PC-9 (cell line): ENCODE measurements at regions not wholly inside any gene's neighbourhood (a gene's known extent, or its start where the extent isn't known, plus 50 kb on each side); places are given as distances from the start of the nearest gene placed in this dataset.

ENCODE experiments used
- BruUV-seq: library from RNA; stranded (reverse); fragments of 400-500 nt; replicated peaks from 2 replicates; lab custom pipeline; 2021; lab: Mats Ljungman, UMichigan
- CTCF ChIA-PET: fragments of 300-600 bp; sonication (Branson Sonifier 250); formaldehyde crosslinking; loops from one replicate; lab custom pipeline; 2022; ENCODE audit warnings: antibody characterized with exemption; lab: Charles Lee
- POLR2A ChIA-PET: fragments of 300-600 bp; sonication (Branson Sonifier 250); formaldehyde crosslinking; loops from one replicate; lab custom pipeline; 2022; ENCODE audit warnings: antibody characterized with exemption; ENCODE audit not compliant: unreplicated experiment; lab: Charles Lee
- DNase-seq, 2 experiments: peaks; one replicate each; pipeline versions ENCODE4 v3.0.0 to v3.0.0-alpha.2; 2015 to 2022; ENCODE audit warnings: mixed read lengths in 1 of 2
- H2AFZ ChIP-seq: fragments of 200-600 bp; sonication (generic); 2 replicates; pipeline ENCODE4 v1.8.1; 2017; ENCODE audit warnings: antibody characterized with exemption
- H3F3A ChIP-seq: fragments of 200-600 bp; sonication (generic); 2 replicates; pipeline ENCODE4 v1.8.1; 2017; ENCODE audit warnings: antibody characterized with exemption, mild to moderate bottlenecking, low read depth; ENCODE audit not compliant: insufficient read depth
- H3K27ac ChIP-seq: fragments of 200-600 bp; sonication (generic); 2 replicates; pipeline ENCODE4 v1.6.1; 2016; ENCODE audit warnings: mixed run types
- H3K27me3 ChIP-seq: fragments of 200-600 bp; sonication (generic); 2 replicates; pipeline ENCODE4 v1.6.1; 2016; ENCODE audit warnings: low read depth, mixed run types; ENCODE audit not compliant: insufficient read depth
- H3K36me3 ChIP-seq: fragments of 200-600 bp; sonication (generic); 2 replicates; pipeline ENCODE4 v1.6.1; 2016; ENCODE audit warnings: low read depth, mixed run types
- H3K4me1 ChIP-seq: fragments of 200-600 bp; sonication (generic); replicated peaks from 2 replicates; pipeline ENCODE4 v1.6.1; 2016; ENCODE audit warnings: mixed run types; ENCODE audit not compliant: insufficient read depth
- H3K4me2 ChIP-seq: fragments of 200-600 bp; sonication (generic); 2 replicates; pipeline ENCODE4 v1.6.1; 2017; ENCODE audit warnings: mixed run types
- H3K4me3 ChIP-seq: fragments of 200-600 bp; sonication (generic); 2 replicates; pipeline ENCODE4 v1.6.1; 2016; ENCODE audit warnings: mixed run types
- H3K79me2 ChIP-seq: fragments of 200-600 bp; sonication (generic); 2 replicates; pipeline ENCODE4 v1.6.1; 2017; ENCODE audit warnings: low read depth, mixed run types
- H3K9me2 ChIP-seq: fragments of 200-600 bp; sonication (generic); 2 replicates; pipeline ENCODE4 v1.8.1; 2017; ENCODE audit warnings: mild to moderate bottlenecking; ENCODE audit not compliant: insufficient read depth
- H3K9me3 ChIP-seq: fragments of 200-600 bp; sonication (generic); 2 replicates; pipeline ENCODE4 v1.8.1; 2016; ENCODE audit warnings: low read depth; ENCODE audit not compliant: insufficient read depth
- H4K20me1 ChIP-seq: fragments of 200-600 bp; sonication (generic); 2 replicates; pipeline ENCODE4 v1.8.1; 2017; ENCODE audit not compliant: insufficient read depth
- EZH2 ChIP-seq: fragments of 200-600 bp; sonication (generic); IDR thresholded peaks from 2 replicates; pipeline ENCODE4 v1.8.0; 2017; ENCODE audit warnings: antibody characterized with exemption, low read depth
- intact Hi-C: fragments of 100-400 bp; cut with micrococcal nuclease; formaldehyde crosslinking; loops from one replicate; pipeline ENCODE4 v1.10.0; 2022; ENCODE audit not compliant: unreplicated experiment
- TF ChIP-seq, protein P1 (sequence below): fragments of 200-600 bp; sonication (generic); conservative IDR thresholded peaks from 2 replicates; pipeline ENCODE4 v1.6.1; 2017; ENCODE audit warnings: mixed run types, antibody characterized with exemption, mild to moderate bottlenecking, moderate library complexity

DNA sequence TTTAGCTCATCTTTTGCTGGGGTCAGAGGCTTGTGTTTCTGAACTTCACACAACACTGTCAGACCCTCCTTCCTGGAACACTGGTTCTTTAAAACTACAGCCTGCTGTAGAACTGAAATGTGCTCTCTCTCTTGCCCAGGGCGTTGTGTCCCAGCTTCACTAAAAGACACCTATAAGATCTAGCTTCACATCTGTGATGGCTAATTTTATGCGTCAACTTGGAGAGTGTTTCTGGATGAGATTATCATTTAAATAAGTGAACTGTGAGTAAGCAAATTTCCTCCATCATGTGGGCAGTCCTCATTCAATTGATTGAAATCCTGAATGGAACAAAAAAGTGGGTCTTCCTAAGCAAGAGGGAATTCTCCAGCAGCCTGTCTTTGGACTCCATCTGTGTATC lies 140.3 kb downstream of the OSR1 start:
- no TSS peak for BruUV-seq
- Histone ChIP-seq H4K20me1 (no peaks in the 10 kb centered on the region), H3K79me2 (no peaks in the 10 kb centered on the region), H3K4me1 (peaks cover 14% of the 10 kb centered on the region), H3K27me3 (no peaks in the 10 kb centered on the region), H3K36me3 (no peaks in the 10 kb centered on the region), H3K9me2 (no peaks in the 10 kb centered on the region), H2AFZ (no peak overlapping the region), H3F3A (no peaks in the 10 kb centered on the region), H3K9me3 (no peaks in the 10 kb centered on the region), H3K27ac (no peak overlapping the region), H3K4me2 (no peak overlapping the region), H3K4me3 (no peak overlapping the region)
- intact Hi-C loops = no loop called here
- TF ChIP-seq, protein P1, sequence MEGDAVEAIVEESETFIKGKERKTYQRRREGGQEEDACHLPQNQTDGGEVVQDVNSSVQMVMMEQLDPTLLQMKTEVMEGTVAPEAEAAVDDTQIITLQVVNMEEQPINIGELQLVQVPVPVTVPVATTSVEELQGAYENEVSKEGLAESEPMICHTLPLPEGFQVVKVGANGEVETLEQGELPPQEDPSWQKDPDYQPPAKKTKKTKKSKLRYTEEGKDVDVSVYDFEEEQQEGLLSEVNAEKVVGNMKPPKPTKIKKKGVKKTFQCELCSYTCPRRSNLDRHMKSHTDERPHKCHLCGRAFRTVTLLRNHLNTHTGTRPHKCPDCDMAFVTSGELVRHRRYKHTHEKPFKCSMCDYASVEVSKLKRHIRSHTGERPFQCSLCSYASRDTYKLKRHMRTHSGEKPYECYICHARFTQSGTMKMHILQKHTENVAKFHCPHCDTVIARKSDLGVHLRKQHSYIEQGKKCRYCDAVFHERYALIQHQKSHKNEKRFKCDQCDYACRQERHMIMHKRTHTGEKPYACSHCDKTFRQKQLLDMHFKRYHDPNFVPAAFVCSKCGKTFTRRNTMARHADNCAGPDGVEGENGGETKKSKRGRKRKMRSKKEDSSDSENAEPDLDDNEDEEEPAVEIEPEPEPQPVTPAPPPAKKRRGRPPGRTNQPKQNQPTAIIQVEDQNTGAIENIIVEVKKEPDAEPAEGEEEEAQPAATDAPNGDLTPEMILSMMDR = no peak
- no peak for TF ChIP-seq EZH2
- ChIA-PET CTCF (no interaction called here), POLR2A (no interaction called here)
- no peak for DNase-seq

DNA sequence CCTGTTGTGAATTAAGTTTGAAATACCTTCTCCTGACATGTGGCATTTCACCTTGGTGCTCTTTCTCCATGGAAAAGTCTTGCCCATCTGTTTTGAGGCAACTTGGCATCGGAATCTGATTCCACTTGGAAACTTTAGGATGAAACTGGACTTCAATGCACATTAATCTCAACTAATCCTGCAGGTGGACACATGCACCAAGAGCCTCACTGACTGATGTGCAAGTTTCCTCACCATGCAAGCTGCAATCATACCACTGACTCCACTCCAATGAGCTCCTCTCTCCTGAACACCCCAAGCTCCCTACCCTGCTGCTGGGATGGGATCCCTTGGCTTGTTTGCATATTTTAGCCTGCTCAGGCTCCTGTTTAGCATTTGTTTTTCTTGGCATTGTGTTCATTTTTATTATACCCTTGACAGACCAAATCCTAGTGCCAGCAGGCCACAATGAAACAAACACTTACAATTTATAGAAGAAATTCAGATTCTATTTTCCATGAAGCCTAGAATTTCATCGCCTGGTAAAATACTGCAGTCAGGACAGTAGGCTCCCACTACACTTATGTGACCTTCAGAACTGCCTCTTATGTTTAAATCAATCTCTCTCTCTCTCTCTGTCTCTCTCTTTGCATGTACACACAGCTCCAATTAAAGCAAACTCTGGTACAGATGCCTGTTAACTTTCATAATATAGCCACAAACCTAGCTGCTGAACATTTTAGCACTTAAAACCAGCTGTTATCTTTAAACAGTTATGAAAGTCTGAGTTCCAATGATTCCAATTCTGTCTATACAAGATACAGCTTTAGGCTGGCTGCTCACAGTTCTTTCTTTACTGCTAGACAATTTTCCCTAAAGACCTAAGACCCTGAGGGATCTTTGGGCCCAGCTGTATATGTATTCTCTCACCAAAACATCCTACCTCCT lies 141.5 kb downstream of the OSR1 start:
- no peaks in the 10 kb centered on the region for H3F3A ChIP-seq
- H3K4me2 ChIP-seq = no peak overlapping the region
- H3K9me2 ChIP-seq = 0 out of 2 replicates have a peak, but pooled peaks cover 3% of the 10 kb centered on the region
- ChIA-PET CTCF (no interaction called here), POLR2A (no interaction called here)
- H3K36me3 ChIP-seq = no peaks in the 10 kb centered on the region
- intact Hi-C loops = no loop called here
- H3K9me3 ChIP-seq = no peaks in the 10 kb centered on the region
- no peaks in the 10 kb centered on the region for H4K20me1 ChIP-seq
- no peak overlapping the region for H2AFZ ChIP-seq
- no peak for DNase-seq
- no TSS peak for BruUV-seq
- H3K4me1 ChIP-seq = peaks cover 14% of the 10 kb centered on the region
- H3K79me2 ChIP-seq = no peaks in the 10 kb centered on the region
- no peak for TF ChIP-seq EZH2
- H3K27ac ChIP-seq = no peak overlapping the region
- H3K27me3 ChIP-seq = no peaks in the 10 kb centered on the region
- H3K4me3 ChIP-seq = no peak overlapping the region

DNA sequence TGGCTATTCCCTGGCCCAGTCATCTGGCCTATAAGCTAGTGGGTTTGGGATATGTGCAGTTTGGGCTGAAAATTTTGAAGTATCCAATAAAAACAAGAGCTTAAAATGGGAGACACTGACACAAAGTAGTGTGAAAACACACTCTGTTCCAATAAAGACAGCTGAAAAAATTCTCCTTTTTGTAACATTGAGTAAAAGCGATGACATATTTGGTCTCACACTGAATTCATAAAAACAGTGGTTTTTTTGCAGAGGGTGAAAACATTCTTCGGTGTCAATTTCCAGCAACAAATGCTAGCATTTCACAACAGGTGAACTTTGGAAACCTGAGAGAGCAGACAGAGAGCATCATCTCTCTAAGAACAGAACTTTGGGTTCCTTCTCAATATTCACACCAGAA lies 142.2 kb downstream of the OSR1 start:
- ChIA-PET POLR2A (no interaction called here), CTCF (no interaction called here)
- Histone ChIP-seq H3K27me3 (no peaks in the 10 kb centered on the region), H3K9me3 (no peaks in the 10 kb centered on the region), H3K36me3 (no peaks in the 10 kb centered on the region), H3K79me2 (no peaks in the 10 kb centered on the region), H4K20me1 (no peaks in the 10 kb centered on the region), H2AFZ (no peak overlapping the region), H3K4me3 (no peak overlapping the region), H3K4me2 (no peak overlapping the region), H3K9me2 (0 out of 2 replicates have a peak, but pooled peaks cover 3% of the 10 kb centered on the region), H3K27ac (no peak overlapping the region), H3K4me1 (peaks cover 14% of the 10 kb centered on the region), H3F3A (no peaks in the 10 kb centered on the region)
- intact Hi-C loops = no loop called here
- no TSS peak for BruUV-seq
- no peak for TF ChIP-seq EZH2
- TF ChIP-seq, protein P1 = no peak
- DNase-seq = no peak
